ENCODE measurements at regions not wholly inside any gene's neighbourhood (a gene's known extent, or its start where the extent isn't known, plus 50 kb on each side); places are given as distances from the start of the nearest gene placed in this dataset.

- no peak overlapping the region for H3K27ac ChIP-seq
- H3K9ac ChIP-seq: no peak overlapping the region
- H3K27me3 ChIP-seq: no peaks in the 10 kb centered on the region
- H3K9me3 ChIP-seq (ENCODE audit: low read depth): no peaks in the 10 kb centered on the region
- H3K4me2 ChIP-seq: no peak overlapping the region
- no peak for TF ChIP-seq EZH2 (IDR thresholded peaks at IDR 0.05)
- TF ChIP-seq EZH2phosphoT487 (IDR thresholded peaks at IDR 0.05): no peak
- TF ChIP-seq, protein P1, sequence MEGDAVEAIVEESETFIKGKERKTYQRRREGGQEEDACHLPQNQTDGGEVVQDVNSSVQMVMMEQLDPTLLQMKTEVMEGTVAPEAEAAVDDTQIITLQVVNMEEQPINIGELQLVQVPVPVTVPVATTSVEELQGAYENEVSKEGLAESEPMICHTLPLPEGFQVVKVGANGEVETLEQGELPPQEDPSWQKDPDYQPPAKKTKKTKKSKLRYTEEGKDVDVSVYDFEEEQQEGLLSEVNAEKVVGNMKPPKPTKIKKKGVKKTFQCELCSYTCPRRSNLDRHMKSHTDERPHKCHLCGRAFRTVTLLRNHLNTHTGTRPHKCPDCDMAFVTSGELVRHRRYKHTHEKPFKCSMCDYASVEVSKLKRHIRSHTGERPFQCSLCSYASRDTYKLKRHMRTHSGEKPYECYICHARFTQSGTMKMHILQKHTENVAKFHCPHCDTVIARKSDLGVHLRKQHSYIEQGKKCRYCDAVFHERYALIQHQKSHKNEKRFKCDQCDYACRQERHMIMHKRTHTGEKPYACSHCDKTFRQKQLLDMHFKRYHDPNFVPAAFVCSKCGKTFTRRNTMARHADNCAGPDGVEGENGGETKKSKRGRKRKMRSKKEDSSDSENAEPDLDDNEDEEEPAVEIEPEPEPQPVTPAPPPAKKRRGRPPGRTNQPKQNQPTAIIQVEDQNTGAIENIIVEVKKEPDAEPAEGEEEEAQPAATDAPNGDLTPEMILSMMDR (IDR thresholded peaks at IDR 0.05): no peak
- H4K20me1 ChIP-seq (ENCODE audit: low read depth): no peaks in the 10 kb centered on the region
- Mint-ChIP-seq H3K27ac (no peak overlapping the region), H3K4me1 (no peaks in the 10 kb centered on the region), H3K4me3 (no peak overlapping the region), H3K27me3 (ENCODE audit: insufficient read depth, low read depth) (no peaks in the 10 kb centered on the region), H3K9me3 (no peaks in the 10 kb centered on the region), H3K36me3 (no peaks in the 10 kb centered on the region)
- H3K4me3 ChIP-seq: no peak overlapping the region
- H3K4me1 ChIP-seq: no peaks in the 10 kb centered on the region
- no peak overlapping the region for H2AFZ ChIP-seq (replicated peaks)
- H3K79me2 ChIP-seq (ENCODE audit: low read depth): no peaks in the 10 kb centered on the region
- peaks cover 3% of the 10 kb centered on the region for H3F3A ChIP-seq (ENCODE audit: low read depth)
- no peaks in the 10 kb centered on the region for H3K36me3 ChIP-seq
- no peak for DNase-seq (ENCODE audit: low spot score)
These were observed 158.8 kb downstream of the HNRNPD start for GRCh38 chr4:82215039-82215438.

DNA sequence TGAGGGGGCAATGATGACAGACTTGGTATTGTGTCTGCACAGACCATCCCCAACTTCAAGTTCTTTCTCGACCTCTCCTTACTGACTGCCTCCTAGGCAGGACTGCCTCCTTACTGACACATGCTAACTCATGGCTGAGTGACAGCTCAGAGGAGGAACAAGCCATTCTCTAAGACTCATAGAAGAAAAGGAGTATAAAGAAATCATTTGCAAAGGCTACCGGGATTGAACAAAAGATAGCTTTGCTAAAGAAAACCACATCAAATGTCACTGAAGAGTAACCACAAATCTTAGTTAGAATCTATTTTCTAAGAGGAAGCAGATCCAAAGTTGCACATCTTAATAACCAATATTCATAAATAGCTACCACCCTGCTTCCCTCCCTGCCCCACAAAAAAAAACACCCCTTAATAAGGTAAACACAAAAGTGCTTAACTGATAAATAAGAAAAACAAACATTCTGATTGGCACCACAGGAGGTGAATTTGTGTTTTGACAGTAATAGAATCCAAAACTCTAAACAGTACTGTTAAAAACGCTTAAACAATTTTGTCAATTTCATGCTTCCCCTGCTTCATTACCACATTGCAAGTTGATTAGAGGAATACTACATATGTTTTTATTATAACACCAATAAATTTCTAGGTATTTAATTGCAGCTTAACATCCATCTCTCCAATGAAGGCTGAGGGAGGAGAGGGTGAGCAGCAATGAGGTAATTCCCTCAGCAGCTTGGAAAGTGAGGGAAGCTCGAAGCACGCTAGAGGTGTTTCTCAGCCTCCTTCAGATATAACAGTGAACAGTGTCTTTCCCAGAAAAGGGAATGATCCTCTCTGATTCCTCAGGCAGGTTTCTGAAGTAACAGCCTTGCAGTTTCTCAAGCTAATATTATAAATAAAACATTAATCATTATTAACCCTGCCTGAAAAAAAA is 160.0 kb downstream of the HNRNPD start:
- Histone ChIP-seq H3K27ac (no peak overlapping the region), H3K36me3 (no peaks in the 10 kb centered on the region), H2AFZ (replicated peaks) (no peak overlapping the region), H3K9me3 (ENCODE audit: low read depth) (no peaks in the 10 kb centered on the region), H3K9ac (no peak overlapping the region), H3K4me2 (no peak overlapping the region), H3K27me3 (no peaks in the 10 kb centered on the region), H4K20me1 (ENCODE audit: low read depth) (no peaks in the 10 kb centered on the region), H3F3A (ENCODE audit: low read depth) (peaks cover 3% of the 10 kb centered on the region), H3K4me1 (no peaks in the 10 kb centered on the region), H3K4me3 (no peak overlapping the region), H3K79me2 (ENCODE audit: low read depth) (no peaks in the 10 kb centered on the region)
- Mint-ChIP-seq H3K27ac (no peak overlapping the region), H3K27me3 (ENCODE audit: insufficient read depth, low read depth) (no peaks in the 10 kb centered on the region), H3K9me3 (no peaks in the 10 kb centered on the region), H3K4me1 (no peaks in the 10 kb centered on the region), H3K36me3 (no peaks in the 10 kb centered on the region), H3K4me3 (no peak overlapping the region)
- TF ChIP-seq EZH2 (IDR thresholded peaks at IDR 0.05) (no peak), EZH2phosphoT487 (IDR thresholded peaks at IDR 0.05) (no peak)
- TF ChIP-seq, protein P1 (IDR thresholded peaks at IDR 0.05): no peak
- DNase-seq (ENCODE audit: low spot score): no peak

- H3K36me3 ChIP-seq: no peaks in the 10 kb centered on the region
- H2AFZ ChIP-seq (replicated peaks): peak overlapping the region; percentile 54
- H3K27me3 ChIP-seq: no peaks in the 10 kb centered on the region
- peak; percentile 85 for DNase-seq (ENCODE audit: low spot score)
- no peaks in the 10 kb centered on the region for H3K9me3 ChIP-seq (ENCODE audit: low read depth)
- Mint-ChIP-seq H3K27me3 (ENCODE audit: insufficient read depth, low read depth) (peaks cover 2% of the 10 kb centered on the region), H3K36me3 (no peaks in the 10 kb centered on the region), H3K27ac (no peak overlapping the region), H3K9me3 (peaks cover 6% of the 10 kb centered on the region), H3K4me1 (no peaks in the 10 kb centered on the region), H3K4me3 (no peak overlapping the region)
- no peak overlapping the region for H3K4me2 ChIP-seq
- no peak overlapping the region for H3K4me3 ChIP-seq
- H3K4me1 ChIP-seq: no peaks in the 10 kb centered on the region
- TF ChIP-seq, protein P1 (IDR thresholded peaks at IDR 0.05): peak; percentile 87
- no peak for TF ChIP-seq EZH2phosphoT487 (IDR thresholded peaks at IDR 0.05)
- H4K20me1 ChIP-seq (ENCODE audit: low read depth): no peaks in the 10 kb centered on the region
- no peaks in the 10 kb centered on the region for H3F3A ChIP-seq (ENCODE audit: low read depth)
- H3K9ac ChIP-seq: no peak overlapping the region
- no peak overlapping the region for H3K27ac ChIP-seq
- H3K79me2 ChIP-seq (ENCODE audit: low read depth): no peaks in the 10 kb centered on the region
These were observed 171.8 kb downstream of the HNRNPD start for GRCh38 chr4:82201805-82202641.

Measured in neural progenitor cell (in vitro differentiated cells).